Epithelial cell of proximal tubule (primary cell): ENCODE measurements at regions not wholly inside any gene's neighbourhood (a gene's known extent, or its start where the extent isn't known, plus 50 kb on each side); places are given as distances from the start of the nearest gene placed in this dataset.

Experiments used
- DNase-seq: peaks from one replicate; pipeline ENCODE4 v3.0.0-alpha.2; 2011; ENCODE audit warnings: low read depth
- H3K4me3 ChIP-seq: 2 replicates; pipeline ENCODE4 v1.5.1; 2011; ENCODE audit warnings: low read depth, mild to moderate bottlenecking, low read length
- TF ChIP-seq, protein P1 (sequence below): conservative IDR thresholded peaks from 2 replicates; pipeline ENCODE4 v1.5.1; 2012; ENCODE audit warnings: low read depth, mild to moderate bottlenecking, low read length

DNA sequence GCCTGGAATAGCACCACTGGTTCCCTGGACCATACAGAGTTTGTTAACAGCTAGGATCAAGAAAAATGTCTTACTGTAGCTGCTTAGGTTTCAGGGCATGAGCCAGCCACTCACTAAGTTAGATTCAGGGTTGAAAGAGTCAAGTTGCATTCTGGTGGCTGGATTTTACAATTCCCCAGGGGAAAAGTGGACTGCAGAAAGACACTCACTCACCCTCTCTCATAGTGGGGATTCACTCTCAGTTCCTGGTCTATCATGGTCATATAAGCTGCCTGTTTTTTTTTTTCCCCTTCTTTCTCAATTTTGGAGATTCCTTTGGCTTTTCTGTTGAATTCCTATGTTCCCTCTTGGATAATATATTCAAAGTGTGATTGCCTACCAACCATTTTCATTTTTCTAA lies 744.2 kb upstream of the GRIA3 start:
- TF ChIP-seq, protein P1, sequence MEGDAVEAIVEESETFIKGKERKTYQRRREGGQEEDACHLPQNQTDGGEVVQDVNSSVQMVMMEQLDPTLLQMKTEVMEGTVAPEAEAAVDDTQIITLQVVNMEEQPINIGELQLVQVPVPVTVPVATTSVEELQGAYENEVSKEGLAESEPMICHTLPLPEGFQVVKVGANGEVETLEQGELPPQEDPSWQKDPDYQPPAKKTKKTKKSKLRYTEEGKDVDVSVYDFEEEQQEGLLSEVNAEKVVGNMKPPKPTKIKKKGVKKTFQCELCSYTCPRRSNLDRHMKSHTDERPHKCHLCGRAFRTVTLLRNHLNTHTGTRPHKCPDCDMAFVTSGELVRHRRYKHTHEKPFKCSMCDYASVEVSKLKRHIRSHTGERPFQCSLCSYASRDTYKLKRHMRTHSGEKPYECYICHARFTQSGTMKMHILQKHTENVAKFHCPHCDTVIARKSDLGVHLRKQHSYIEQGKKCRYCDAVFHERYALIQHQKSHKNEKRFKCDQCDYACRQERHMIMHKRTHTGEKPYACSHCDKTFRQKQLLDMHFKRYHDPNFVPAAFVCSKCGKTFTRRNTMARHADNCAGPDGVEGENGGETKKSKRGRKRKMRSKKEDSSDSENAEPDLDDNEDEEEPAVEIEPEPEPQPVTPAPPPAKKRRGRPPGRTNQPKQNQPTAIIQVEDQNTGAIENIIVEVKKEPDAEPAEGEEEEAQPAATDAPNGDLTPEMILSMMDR = no peak
- no peak for DNase-seq
- H3K4me3 ChIP-seq = no peak overlapping the region

DNA sequence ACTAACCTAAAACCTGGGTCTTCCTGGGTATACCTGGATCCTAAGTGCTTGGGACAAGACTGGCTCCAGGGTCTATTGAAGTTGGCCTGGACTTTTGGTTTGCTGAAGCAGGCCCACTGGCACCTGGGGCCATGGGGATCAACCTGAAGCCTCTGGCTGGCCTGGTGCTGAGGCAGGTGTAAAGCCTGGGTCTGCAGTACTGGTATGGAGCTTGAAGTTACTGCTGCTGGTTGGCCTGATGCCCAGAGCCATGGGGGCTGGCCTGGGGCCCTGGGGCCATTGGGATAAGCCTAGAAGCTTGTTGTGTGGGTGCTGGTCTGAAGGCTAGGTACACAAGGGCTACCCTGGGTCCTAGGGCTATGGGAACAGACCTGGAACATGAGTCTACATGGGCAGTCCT lies 743.2 kb upstream of the GRIA3 start:
- DNase-seq = no peak
- TF ChIP-seq, protein P1 = no peak
- H3K4me3 ChIP-seq = no peak overlapping the region

- no peak overlapping the region for H3K4me3 ChIP-seq
- DNase-seq = no peak
- TF ChIP-seq, protein P1 = no peak
Observed at GRCh38 chrX:122441451-122441850, 742.6 kb upstream of the GRIA3 start.

GRCh38 chrX:122445466-122445865 lies 738.6 kb upstream of the GRIA3 start:
- H3K4me3 ChIP-seq = no peak overlapping the region
- TF ChIP-seq, protein P1 = no peak

DNA sequence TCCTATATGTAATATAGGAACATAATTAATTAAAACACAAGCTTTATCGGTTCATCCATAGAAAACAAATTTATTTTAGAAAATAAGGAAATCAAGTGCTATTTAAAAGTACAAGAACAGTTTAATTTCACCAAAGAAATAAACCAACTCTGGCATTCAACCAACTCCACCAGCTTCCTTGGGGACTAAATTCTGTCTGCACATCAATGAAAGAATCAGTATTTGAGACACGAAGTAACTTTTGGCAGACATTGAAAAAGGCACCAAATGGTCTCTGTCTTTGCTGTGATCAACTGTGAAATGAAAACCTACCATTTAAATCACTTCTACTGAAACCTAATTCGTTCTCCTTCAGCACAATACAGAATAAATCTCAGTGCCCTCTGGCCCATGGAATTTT lies 719.7 kb upstream of the GRIA3 start:
- TF ChIP-seq, protein P1 = no peak
- no peak overlapping the region for H3K4me3 ChIP-seq
- no peak for DNase-seq

More at GRCh38 chrX:122445466-122445865, 738.6 kb upstream of the GRIA3 start:
- no peak for DNase-seq

DNA sequence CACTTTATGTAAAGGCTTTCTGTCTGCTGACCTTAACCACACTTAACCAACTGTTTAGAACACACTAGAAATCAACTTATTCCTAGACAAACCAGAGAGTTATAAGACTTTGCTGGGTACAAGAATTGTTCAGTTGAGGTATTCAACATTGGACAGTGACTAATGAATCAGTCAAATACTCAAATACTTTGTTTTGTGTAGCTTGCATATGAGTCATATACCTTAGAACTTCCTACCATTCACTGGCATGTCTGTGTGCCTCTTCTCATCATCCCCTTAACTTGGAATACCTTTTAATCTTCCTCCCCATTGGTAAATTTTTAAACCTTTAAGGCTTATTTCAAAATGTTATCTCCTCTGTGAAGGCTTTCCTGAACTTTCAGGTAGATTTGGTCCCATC lies 708.8 kb upstream of the GRIA3 start:
- H3K4me3 ChIP-seq = no peak overlapping the region
- TF ChIP-seq, protein P1 = no peak
- DNase-seq = no peak

DNA sequence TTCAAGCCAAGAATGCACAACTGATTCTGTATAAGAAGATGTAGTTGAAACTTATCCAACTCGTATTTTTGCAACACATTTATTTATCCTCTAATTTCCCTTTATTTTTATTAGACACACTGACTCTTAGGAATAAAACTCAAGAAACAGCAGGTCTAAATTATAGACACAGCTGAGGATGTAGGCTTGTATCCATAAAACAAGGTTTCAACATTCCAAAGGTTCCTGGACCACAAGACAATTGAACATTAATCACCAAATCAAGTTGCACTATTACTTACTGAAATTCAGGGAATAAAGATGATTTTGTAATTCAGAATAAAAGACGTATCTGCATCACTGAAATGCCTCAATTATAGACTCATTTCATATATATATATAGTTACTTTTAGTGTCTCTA lies 683.5 kb upstream of the GRIA3 start:
- DNase-seq = no peak
- TF ChIP-seq, protein P1 = no peak
- H3K4me3 ChIP-seq = no peak overlapping the region
